DND-41 (cell line): ENCODE measurements at regions not wholly inside any gene's neighbourhood (a gene's known extent, or its start where the extent isn't known, plus 50 kb on each side); places are given as distances from the start of the nearest gene placed in this dataset.

Source experiments
- ATAC-seq: fragments of 200-7000 bp; cut with Tn5 transposase; 3 replicates; pipeline ENCODE4 v1.9.1; 2021; ENCODE audit warnings: low read depth; ENCODE audit not compliant: insufficient read depth
- DNase-seq: peaks from one replicate; pipeline ENCODE4 v3.0.0-alpha.2; 2020
- H2AFZ ChIP-seq: 2 replicates; pipeline ENCODE4 v1.6.0; 2012; ENCODE audit warnings: low read depth, low read length
- H3K27ac ChIP-seq: 2 replicates; pipeline ENCODE4 v1.5.1; 2012; ENCODE audit warnings: low read length, inconsistent platforms
- H3K27me3 ChIP-seq: fragments of 200-600 bp; sonication (generic); 2 replicates; pipeline ENCODE4 v1.6.0; 2012; ENCODE audit warnings: low read length, mild to moderate bottlenecking, inconsistent platforms; ENCODE audit not compliant: insufficient read depth, poor library complexity
- H3K36me3 ChIP-seq: 2 replicates; pipeline ENCODE4 v1.5.1; 2012; ENCODE audit warnings: low read length, inconsistent platforms; ENCODE audit not compliant: insufficient read depth
- H3K4me1 ChIP-seq: 2 replicates; pipeline ENCODE4 v1.5.1; 2012; ENCODE audit warnings: mild to moderate bottlenecking, low read length; ENCODE audit not compliant: insufficient read depth
- H3K4me2 ChIP-seq: 2 replicates; pipeline ENCODE4 v1.6.0; 2012; ENCODE audit warnings: mild to moderate bottlenecking, moderate library complexity, low read length, inconsistent platforms; ENCODE audit not compliant: insufficient read depth
- H3K4me3 ChIP-seq, 2 experiments: fragments of 200-600 bp in 1 of 2; shearing (Covaris generic) in 1 of 2; 2 replicates each; pipeline ENCODE4 v1.5.1; 2012 to 2016; ENCODE audit warnings: inconsistent platforms in 2 of 2, low read length in 2 of 2, mild to moderate bottlenecking in 2 of 2, low read depth in 1 of 2, moderate library complexity in 1 of 2
- H3K79me2 ChIP-seq: 2 replicates; pipeline ENCODE4 v1.6.0; 2012; ENCODE audit warnings: low read length, inconsistent platforms; ENCODE audit not compliant: insufficient read depth
- H3K9ac ChIP-seq: 2 replicates; pipeline ENCODE4 v1.6.0; 2012; ENCODE audit warnings: low read depth, mild to moderate bottlenecking, inconsistent platforms, low read length, moderate library complexity
- H3K9me3 ChIP-seq: 2 replicates; pipeline ENCODE4 v1.5.1; 2012; ENCODE audit warnings: low read length, moderate library complexity, mild to moderate bottlenecking, inconsistent platforms; ENCODE audit not compliant: insufficient read depth, severe bottlenecking
- H4K20me1 ChIP-seq: 2 replicates; pipeline ENCODE4 v1.6.0; 2012; ENCODE audit warnings: low read length; ENCODE audit not compliant: insufficient read depth
- EZH2 ChIP-seq: IDR thresholded peaks from 3 replicates; pipeline ENCODE4 v1.6.1; 2012; ENCODE audit warnings: borderline replicate concordance, low read depth, mild to moderate bottlenecking, moderate library complexity, low read length, inconsistent platforms; ENCODE audit not compliant: severe bottlenecking
- TF ChIP-seq, protein P1 (sequence below): IDR thresholded peaks from 2 replicates; pipeline ENCODE4 v1.5.1; 2012; ENCODE audit warnings: borderline replicate concordance, low read length, moderate library complexity, mild to moderate bottlenecking; ENCODE audit not compliant: poor library complexity, severe bottlenecking; ENCODE audit errors: extremely low read depth

DNA sequence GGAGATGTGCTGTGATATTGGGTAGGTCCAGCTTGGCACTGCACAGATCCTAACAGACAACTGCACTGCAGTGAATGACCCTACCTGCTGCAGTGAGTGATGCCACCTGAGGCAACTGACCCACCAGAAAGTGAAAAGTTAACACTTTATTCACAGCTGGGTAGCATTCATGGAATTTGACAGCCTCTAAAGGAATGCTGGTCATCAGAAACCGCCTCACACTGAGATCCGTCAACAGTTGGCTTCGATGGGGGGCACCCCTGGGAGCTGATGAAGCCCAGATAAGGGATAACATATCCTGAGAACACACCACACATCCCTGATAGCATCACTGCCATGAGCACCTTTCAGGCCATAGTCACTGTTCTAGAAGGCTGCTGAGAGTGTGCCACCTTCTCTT is 272.4 kb upstream of the CRY1 start:
- H3K27ac ChIP-seq: no peak overlapping the region
- no peak for TF ChIP-seq EZH2
- TF ChIP-seq, protein P1, sequence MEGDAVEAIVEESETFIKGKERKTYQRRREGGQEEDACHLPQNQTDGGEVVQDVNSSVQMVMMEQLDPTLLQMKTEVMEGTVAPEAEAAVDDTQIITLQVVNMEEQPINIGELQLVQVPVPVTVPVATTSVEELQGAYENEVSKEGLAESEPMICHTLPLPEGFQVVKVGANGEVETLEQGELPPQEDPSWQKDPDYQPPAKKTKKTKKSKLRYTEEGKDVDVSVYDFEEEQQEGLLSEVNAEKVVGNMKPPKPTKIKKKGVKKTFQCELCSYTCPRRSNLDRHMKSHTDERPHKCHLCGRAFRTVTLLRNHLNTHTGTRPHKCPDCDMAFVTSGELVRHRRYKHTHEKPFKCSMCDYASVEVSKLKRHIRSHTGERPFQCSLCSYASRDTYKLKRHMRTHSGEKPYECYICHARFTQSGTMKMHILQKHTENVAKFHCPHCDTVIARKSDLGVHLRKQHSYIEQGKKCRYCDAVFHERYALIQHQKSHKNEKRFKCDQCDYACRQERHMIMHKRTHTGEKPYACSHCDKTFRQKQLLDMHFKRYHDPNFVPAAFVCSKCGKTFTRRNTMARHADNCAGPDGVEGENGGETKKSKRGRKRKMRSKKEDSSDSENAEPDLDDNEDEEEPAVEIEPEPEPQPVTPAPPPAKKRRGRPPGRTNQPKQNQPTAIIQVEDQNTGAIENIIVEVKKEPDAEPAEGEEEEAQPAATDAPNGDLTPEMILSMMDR: no peak
- H4K20me1 ChIP-seq: no peaks in the 10 kb centered on the region
- no peak overlapping the region for H3K4me3 ChIP-seq
- no peak overlapping the region for H3K4me2 ChIP-seq
- no peak overlapping the region for H2AFZ ChIP-seq
- H3K9me3 ChIP-seq: no peaks in the 10 kb centered on the region
- no peak overlapping the region for H3K9ac ChIP-seq
- no peak for DNase-seq
- H3K4me1 ChIP-seq: no peaks in the 10 kb centered on the region
- no peaks in the 10 kb centered on the region for H3K79me2 ChIP-seq
- H3K27me3 ChIP-seq: peaks cover 5% of the 10 kb centered on the region
- H3K36me3 ChIP-seq: no peaks in the 10 kb centered on the region
- ATAC-seq: no peak

DNA sequence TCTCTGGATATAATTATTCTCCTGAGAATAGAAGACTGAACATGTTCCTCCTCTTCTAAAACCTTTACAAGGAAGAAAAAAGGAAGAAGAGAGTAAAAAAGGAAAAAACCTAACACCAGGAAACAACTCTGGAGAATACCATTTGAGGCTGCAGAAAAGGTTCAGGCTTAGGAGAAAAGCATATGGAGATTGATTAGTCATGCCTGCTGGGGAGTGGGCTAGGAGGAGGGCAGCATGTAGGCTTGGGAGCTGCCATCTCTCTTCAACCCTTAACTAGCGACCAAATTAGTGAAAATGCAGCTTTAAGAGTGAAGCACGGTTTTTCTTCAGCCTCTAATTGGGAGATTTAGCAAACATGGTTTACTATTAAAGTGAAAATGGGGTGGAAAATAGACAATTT is 273.0 kb upstream of the CRY1 start:
- H3K4me1 ChIP-seq: no peaks in the 10 kb centered on the region
- H3K9ac ChIP-seq: no peak overlapping the region
- no peaks in the 10 kb centered on the region for H4K20me1 ChIP-seq
- H3K27me3 ChIP-seq: peaks cover 5% of the 10 kb centered on the region
- H3K4me3 ChIP-seq: no peak overlapping the region
- H3K36me3 ChIP-seq: no peaks in the 10 kb centered on the region
- DNase-seq: no peak
- no peak overlapping the region for H3K4me2 ChIP-seq
- no peak for ATAC-seq
- H2AFZ ChIP-seq: no peak overlapping the region
- H3K27ac ChIP-seq: no peak overlapping the region
- H3K9me3 ChIP-seq: no peaks in the 10 kb centered on the region
- H3K79me2 ChIP-seq: no peaks in the 10 kb centered on the region
- no peak for TF ChIP-seq EZH2
- TF ChIP-seq, protein P1: no peak

DNA sequence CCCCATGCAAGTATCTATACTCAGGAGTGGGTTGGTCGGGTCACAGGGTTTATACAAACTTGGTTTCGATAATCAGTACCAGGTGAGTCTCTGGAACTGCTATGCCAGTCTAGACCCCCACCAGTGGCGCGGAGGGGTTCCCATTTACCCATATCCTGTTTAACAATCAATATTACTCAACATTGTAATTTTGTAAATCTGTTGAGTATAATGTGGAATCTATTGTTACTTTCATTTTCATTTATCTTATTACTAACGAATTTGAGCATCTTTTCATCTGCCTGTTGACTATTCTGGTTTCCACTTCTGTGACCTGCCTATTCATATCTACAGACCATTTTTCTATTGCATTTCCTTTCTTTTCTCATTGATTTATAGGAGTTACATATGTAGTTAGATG is 275.2 kb upstream of the CRY1 start:
- H3K4me2 ChIP-seq: no peak overlapping the region
- H3K4me3 ChIP-seq: no peak overlapping the region
- H3K79me2 ChIP-seq: no peaks in the 10 kb centered on the region
- H3K27me3 ChIP-seq: no peaks in the 10 kb centered on the region
- no peak overlapping the region for H2AFZ ChIP-seq
- no peaks in the 10 kb centered on the region for H4K20me1 ChIP-seq
- H3K9me3 ChIP-seq: no peaks in the 10 kb centered on the region
- no peak overlapping the region for H3K27ac ChIP-seq
- no peak overlapping the region for H3K9ac ChIP-seq
- H3K4me1 ChIP-seq: no peaks in the 10 kb centered on the region
- no peaks in the 10 kb centered on the region for H3K36me3 ChIP-seq
- no peak for DNase-seq
- no peak for TF ChIP-seq EZH2
- TF ChIP-seq, protein P1: no peak
- no peak for ATAC-seq

DNA sequence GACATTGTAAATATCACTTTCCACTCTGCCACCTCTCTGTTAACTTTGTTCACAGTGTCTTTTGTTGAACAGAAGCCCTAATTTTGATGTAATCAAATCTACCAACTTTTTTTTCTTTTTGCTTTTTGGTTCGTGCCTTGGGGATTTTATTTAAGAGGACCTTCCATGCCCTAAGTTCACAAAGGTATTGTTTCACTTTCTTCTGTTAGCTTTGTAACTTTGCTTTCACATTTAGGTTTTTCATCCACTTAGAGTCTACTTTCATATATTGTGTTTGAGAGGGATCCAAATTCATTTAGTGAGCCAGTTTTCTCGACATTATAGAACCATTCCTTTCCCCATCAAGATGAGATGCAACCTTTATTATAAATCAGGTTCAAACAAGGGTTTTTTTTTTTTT is 275.7 kb upstream of the CRY1 start:
- Histone ChIP-seq H3K27ac (no peak overlapping the region), H3K4me3 (no peak overlapping the region), H3K9me3 (no peaks in the 10 kb centered on the region), H3K79me2 (no peaks in the 10 kb centered on the region), H3K4me2 (no peak overlapping the region), H3K27me3 (no peaks in the 10 kb centered on the region), H3K36me3 (no peaks in the 10 kb centered on the region), H3K4me1 (no peaks in the 10 kb centered on the region), H3K9ac (no peak overlapping the region), H4K20me1 (no peaks in the 10 kb centered on the region), H2AFZ (no peak overlapping the region)
- no peak for TF ChIP-seq EZH2
- TF ChIP-seq, protein P1: no peak
- no peak for ATAC-seq
- no peak for DNase-seq
